ENCODE measurements at regions not wholly inside any gene's neighbourhood (a gene's known extent, or its start where the extent isn't known, plus 50 kb on each side); places are given as distances from the start of the nearest gene placed in this dataset.

- H3K4me3 ChIP-seq (ENCODE audit: control insufficient read depth, low read depth, low read length): no peak overlapping the region
- TF ChIP-seq CTCF (IDR thresholded peaks at IDR 0.05; ENCODE audit: control insufficient read depth, insufficient read depth, low read depth, low read length, missing control alignments): no peak
- DNase-seq (ENCODE audit: low read depth): no peak
These were observed 324.8 kb upstream of the FTMT start for GRCh38 chr5:121526908-121527307.

- H3K4me3 ChIP-seq (ENCODE audit: control insufficient read depth, low read depth, low read length): no peak overlapping the region
- no peak for DNase-seq (ENCODE audit: low read depth)
- no peak for TF ChIP-seq CTCF (IDR thresholded peaks at IDR 0.05; ENCODE audit: control insufficient read depth, insufficient read depth, low read depth, low read length, missing control alignments)
These were observed 317.9 kb upstream of the FTMT start for GRCh38 chr5:121533814-121534213.

GRCh38 chr5:121550989-121551388, 300.7 kb upstream of the FTMT start:
- no peak for DNase-seq (ENCODE audit: low read depth)
- no peak for TF ChIP-seq CTCF (IDR thresholded peaks at IDR 0.05; ENCODE audit: control insufficient read depth, insufficient read depth, low read depth, low read length, missing control alignments)
- no peak overlapping the region for H3K4me3 ChIP-seq (ENCODE audit: control insufficient read depth, low read depth, low read length)

- TF ChIP-seq CTCF (IDR thresholded peaks at IDR 0.05; ENCODE audit: control insufficient read depth, insufficient read depth, low read depth, low read length, missing control alignments): no peak
- DNase-seq (ENCODE audit: low read depth): no peak
- no peak overlapping the region for H3K4me3 ChIP-seq (ENCODE audit: control insufficient read depth, low read depth, low read length)
These were observed 291.9 kb upstream of the FTMT start for GRCh38 chr5:121559832-121560231.

- no peak for TF ChIP-seq CTCF (IDR thresholded peaks at IDR 0.05; ENCODE audit: control insufficient read depth, insufficient read depth, low read depth, low read length, missing control alignments)
- H3K4me3 ChIP-seq (ENCODE audit: control insufficient read depth, low read depth, low read length): no peak overlapping the region
- DNase-seq (ENCODE audit: low read depth): no peak
These were observed 279.6 kb upstream of the FTMT start for GRCh38 chr5:121572061-121572460.

- H3K4me3 ChIP-seq (ENCODE audit: control insufficient read depth, low read depth, low read length): no peak overlapping the region
- TF ChIP-seq CTCF (IDR thresholded peaks at IDR 0.05; ENCODE audit: control insufficient read depth, insufficient read depth, low read depth, low read length, missing control alignments): no peak
- DNase-seq (ENCODE audit: low read depth): no peak
These were observed 277.8 kb upstream of the FTMT start for GRCh38 chr5:121573721-121574382.

Measured in AG09309 (cell line).